CD4-positive, alpha-beta T cell (primary cell): ENCODE measurements at regions not wholly inside any gene's neighbourhood (a gene's known extent, or its start where the extent isn't known, plus 50 kb on each side); places are given as distances from the start of the nearest gene placed in this dataset.

Source experiments
- ATAC-seq: fragments of 200-7000 bp; cut with Tn5 transposase; one replicate; pipeline ENCODE4 v1.10.0; 2022; ENCODE audit warnings: mild to moderate bottlenecking; ENCODE audit not compliant: poor library complexity
- CTCF ChIA-PET: fragments of 350-600 bp; sonication (Branson Sonifier 250); formaldehyde crosslinking; loops from one replicate; lab custom pipeline; 2021; ENCODE audit warnings: antibody characterized with exemption, inconsistent platforms; lab: Charles Lee
- POLR2A ChIA-PET: fragments of 350-600 bp; sonication (Branson Sonifier 250); formaldehyde crosslinking; loops from one replicate; lab custom pipeline; 2021; ENCODE audit warnings: antibody characterized with exemption, inconsistent platforms; lab: Charles Lee
- DNase-seq, 14 experiments: peaks; one replicate each; pipeline ENCODE4 v3.0.0-alpha.2; 2013 to 2020; ENCODE audit warnings: mixed read lengths in 2 of 14
- H3K27ac ChIP-seq, 2 donors: one replicate each; pipeline versions ENCODE4 v1.5.1 to v1.7.0; 2013; ENCODE audit warnings: low read length in 2 of 2, low read depth in 1 of 2, mild to moderate bottlenecking in 1 of 2
- H3K27me3 ChIP-seq, 2 experiments: 1 replicate in 1 of 2; 2 replicates in 1 of 2; pipeline versions ENCODE4 v1.6.1 to v1.7.0; 2013; ENCODE audit warnings: low read length in 2 of 2, control low read depth in 1 of 2, mild to moderate bottlenecking in 1 of 2, moderate library complexity in 1 of 2; ENCODE audit not compliant: insufficient read depth in 2 of 2, control insufficient read depth in 1 of 2
- H3K36me3 ChIP-seq: one replicate; pipeline ENCODE4 v1.6.1; 2013; ENCODE audit warnings: low read length, control low read depth; ENCODE audit not compliant: insufficient read depth
- H3K4me1 ChIP-seq: one replicate; pipeline ENCODE4 v1.6.1; 2013; ENCODE audit warnings: low read length, control low read depth; ENCODE audit not compliant: insufficient read depth
- H3K4me3 ChIP-seq: one replicate; pipeline ENCODE4 v1.5.1; 2013; ENCODE audit warnings: mild to moderate bottlenecking, low read length, moderate library complexity
- H3K9me3 ChIP-seq, 2 experiments: 1 replicate in 1 of 2; 2 replicates in 1 of 2; pipeline versions ENCODE4 v1.6.1 to v1.7.0; 2013; ENCODE audit warnings: low read length in 2 of 2, mild to moderate bottlenecking in 2 of 2, control low read depth in 1 of 2, moderate library complexity in 1 of 2; ENCODE audit not compliant: control insufficient read depth in 1 of 2, insufficient read depth in 1 of 2
- H3K27ac Mint-ChIP-seq: one replicate; pipeline ENCODE4 v1.8.0; 2020; ENCODE audit warnings: mixed read lengths
- H3K27me3 Mint-ChIP-seq: one replicate; pipeline ENCODE4 v1.8.0; 2021; ENCODE audit warnings: mixed read lengths
- H3K36me3 Mint-ChIP-seq: one replicate; pipeline ENCODE4 v1.8.0; 2021; ENCODE audit warnings: low read depth, mixed read lengths
- H3K4me1 Mint-ChIP-seq: one replicate; pipeline ENCODE4 v1.8.0; 2021; ENCODE audit warnings: low read depth, mixed read lengths
- H3K4me3 Mint-ChIP-seq: one replicate; pipeline ENCODE4 v1.8.0; 2020; ENCODE audit warnings: mild to moderate bottlenecking, mixed read lengths
- H3K9me3 Mint-ChIP-seq: one replicate; pipeline ENCODE4 v1.8.0; 2020; ENCODE audit warnings: mixed read lengths
- intact Hi-C, 2 experiments: fragments of 100-400 bp; cut with DNase I in 1 of 2; cut with micrococcal nuclease in 1 of 2; formaldehyde crosslinking; loops; one replicate each; pipeline versions ENCODE4 v1.15.1 to v1.9.0; 2023 to 2025; cut with DNase I, micrococcal nuclease
- TF ChIP-seq, protein P1 (sequence below): fragments of 200-600 bp; IDR thresholded peaks from one replicate; pipeline ENCODE4 v1.8.0; 2022; ENCODE audit warnings: antibody characterized with exemption, mild to moderate bottlenecking

GRCh38 chr5:106113922-106114321 is 1556.8 kb downstream of the EFNA5 start:
- TF ChIP-seq, protein P1, sequence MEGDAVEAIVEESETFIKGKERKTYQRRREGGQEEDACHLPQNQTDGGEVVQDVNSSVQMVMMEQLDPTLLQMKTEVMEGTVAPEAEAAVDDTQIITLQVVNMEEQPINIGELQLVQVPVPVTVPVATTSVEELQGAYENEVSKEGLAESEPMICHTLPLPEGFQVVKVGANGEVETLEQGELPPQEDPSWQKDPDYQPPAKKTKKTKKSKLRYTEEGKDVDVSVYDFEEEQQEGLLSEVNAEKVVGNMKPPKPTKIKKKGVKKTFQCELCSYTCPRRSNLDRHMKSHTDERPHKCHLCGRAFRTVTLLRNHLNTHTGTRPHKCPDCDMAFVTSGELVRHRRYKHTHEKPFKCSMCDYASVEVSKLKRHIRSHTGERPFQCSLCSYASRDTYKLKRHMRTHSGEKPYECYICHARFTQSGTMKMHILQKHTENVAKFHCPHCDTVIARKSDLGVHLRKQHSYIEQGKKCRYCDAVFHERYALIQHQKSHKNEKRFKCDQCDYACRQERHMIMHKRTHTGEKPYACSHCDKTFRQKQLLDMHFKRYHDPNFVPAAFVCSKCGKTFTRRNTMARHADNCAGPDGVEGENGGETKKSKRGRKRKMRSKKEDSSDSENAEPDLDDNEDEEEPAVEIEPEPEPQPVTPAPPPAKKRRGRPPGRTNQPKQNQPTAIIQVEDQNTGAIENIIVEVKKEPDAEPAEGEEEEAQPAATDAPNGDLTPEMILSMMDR: no peak
- no peaks in the 10 kb centered on the region for H3K27me3 ChIP-seq
- CTCF ChIA-PET: no interaction called here
- Mint-ChIP-seq H3K27ac (no peak overlapping the region), H3K4me1 (no peaks in the 10 kb centered on the region), H3K27me3 (no peaks in the 10 kb centered on the region), H3K36me3 (no peaks in the 10 kb centered on the region), H3K4me3 (no peak overlapping the region), H3K9me3 (no peaks in the 10 kb centered on the region)
- intact Hi-C loops: no loop called here
- POLR2A ChIA-PET: no interaction called here
- H3K4me3 ChIP-seq: no peak overlapping the region
- ATAC-seq: no peak
- peaks cover 0 to 3% of the 10 kb centered on the region in 2 experiments for H3K9me3 ChIP-seq
- H3K4me1 ChIP-seq: no peaks in the 10 kb centered on the region
- no peaks in the 10 kb centered on the region for H3K36me3 ChIP-seq
- no peak for DNase-seq
- H3K27ac ChIP-seq: no peak overlapping the region

DNA sequence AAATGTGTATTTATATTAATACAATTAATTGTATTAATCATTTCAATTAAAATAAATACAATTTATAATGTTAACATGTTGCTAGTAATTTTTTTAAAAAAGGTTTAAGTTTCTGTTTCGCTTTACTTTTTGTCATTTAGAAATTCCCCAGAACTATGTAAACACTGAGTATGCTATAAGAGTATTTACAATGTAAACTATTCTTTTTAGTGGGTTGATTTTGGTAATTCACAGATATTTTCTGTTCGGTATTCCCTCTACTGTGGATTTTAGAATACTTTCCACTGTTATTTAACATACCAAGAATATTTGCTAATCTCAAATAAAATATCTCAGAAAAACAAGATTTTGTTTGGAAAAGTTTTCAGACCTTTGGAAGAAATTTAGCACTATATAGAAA is 1564.4 kb downstream of the EFNA5 start:
- POLR2A ChIA-PET: no interaction called here
- no peaks in the 10 kb centered on the region for H3K36me3 Mint-ChIP-seq
- intact Hi-C loops: no loop called here
- no peaks in the 10 kb centered on the region for H3K4me1 ChIP-seq
- H3K9me3 ChIP-seq: no peaks in the 10 kb centered on the region
- H3K36me3 ChIP-seq: no peaks in the 10 kb centered on the region
- ATAC-seq (no peak), DNase-seq (no peak)
- no peaks in the 10 kb centered on the region for H3K4me1 Mint-ChIP-seq
- no peaks in the 10 kb centered on the region for H3K27me3 Mint-ChIP-seq
- CTCF ChIA-PET: no interaction called here
- no peak overlapping the region for H3K27ac ChIP-seq
- no peak overlapping the region for H3K4me3 ChIP-seq
- TF ChIP-seq, protein P1: no peak
- no peak overlapping the region for H3K27ac Mint-ChIP-seq
- H3K4me3 Mint-ChIP-seq: no peak overlapping the region
- H3K9me3 Mint-ChIP-seq: no peaks in the 10 kb centered on the region
- no peaks in the 10 kb centered on the region for H3K27me3 ChIP-seq

DNA sequence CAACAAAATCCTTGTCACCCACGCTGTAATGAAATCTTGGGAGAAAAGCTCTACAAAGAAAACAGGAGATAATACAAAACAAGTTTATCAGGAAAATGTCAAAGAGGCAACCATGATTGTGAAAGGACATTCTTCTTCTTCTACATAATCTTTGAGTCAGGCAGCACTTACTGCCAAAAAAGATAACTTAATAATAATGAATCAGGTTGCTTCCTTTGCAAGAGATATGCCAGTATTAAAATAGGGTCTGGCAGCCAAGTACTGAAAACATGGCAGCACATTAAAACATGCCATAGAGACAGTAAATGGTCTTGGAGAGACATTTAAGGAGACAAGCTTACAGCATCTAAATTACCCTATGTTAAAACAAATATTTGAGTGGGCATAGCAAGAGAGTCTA is 1573.4 kb downstream of the EFNA5 start:
- ChIA-PET CTCF (no interaction called here), POLR2A (no interaction called here)
- ATAC-seq: no peak
- Histone ChIP-seq H3K27me3 (no peaks in the 10 kb centered on the region), H3K4me3 (no peak overlapping the region), H3K27ac (no peak overlapping the region), H3K4me1 (no peaks in the 10 kb centered on the region), H3K9me3 (peaks cover 0 to 7% of the 10 kb centered on the region in 2 experiments), H3K36me3 (no peaks in the 10 kb centered on the region)
- Mint-ChIP-seq H3K36me3 (no peaks in the 10 kb centered on the region), H3K9me3 (peaks cover 8% of the 10 kb centered on the region), H3K4me1 (no peaks in the 10 kb centered on the region), H3K27ac (no peak overlapping the region), H3K27me3 (no peaks in the 10 kb centered on the region), H3K4me3 (no peak overlapping the region)
- intact Hi-C loops: no loop called here
- TF ChIP-seq, protein P1: no peak
- DNase-seq: no peak
